CD4-positive, alpha-beta T cell treated with Interleukin-4 for 1 hour (primary cell): ENCODE measurements at regions not wholly inside any gene's neighbourhood (a gene's known extent, or its start where the extent isn't known, plus 50 kb on each side); places are given as distances from the start of the nearest gene placed in this dataset.

ENCODE experiments used
- DNase-seq, 2 donors: peaks; one replicate each; pipeline ENCODE4 v3.0.0-alpha.2; 2020 to 2022

DNA sequence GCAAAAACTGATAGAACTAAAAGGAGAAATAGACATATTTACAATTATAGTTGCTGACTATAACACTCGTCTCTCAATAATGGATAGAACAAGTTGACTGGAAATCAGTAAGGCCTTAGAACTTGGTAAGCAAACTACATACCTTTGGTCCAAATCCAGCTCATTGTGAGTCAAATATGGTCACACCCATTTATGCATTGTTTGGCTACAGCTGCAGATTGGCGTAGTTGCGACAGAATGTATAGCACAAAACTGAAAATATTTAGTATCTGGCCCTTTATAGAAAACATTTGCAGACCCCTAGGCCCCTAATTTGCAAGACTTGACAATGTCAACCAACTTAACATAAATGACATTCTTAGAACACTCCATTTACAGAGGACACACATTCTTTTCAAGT, 103.6 kb upstream of the EGR2 start:
- no peak for DNase-seq

DNA sequence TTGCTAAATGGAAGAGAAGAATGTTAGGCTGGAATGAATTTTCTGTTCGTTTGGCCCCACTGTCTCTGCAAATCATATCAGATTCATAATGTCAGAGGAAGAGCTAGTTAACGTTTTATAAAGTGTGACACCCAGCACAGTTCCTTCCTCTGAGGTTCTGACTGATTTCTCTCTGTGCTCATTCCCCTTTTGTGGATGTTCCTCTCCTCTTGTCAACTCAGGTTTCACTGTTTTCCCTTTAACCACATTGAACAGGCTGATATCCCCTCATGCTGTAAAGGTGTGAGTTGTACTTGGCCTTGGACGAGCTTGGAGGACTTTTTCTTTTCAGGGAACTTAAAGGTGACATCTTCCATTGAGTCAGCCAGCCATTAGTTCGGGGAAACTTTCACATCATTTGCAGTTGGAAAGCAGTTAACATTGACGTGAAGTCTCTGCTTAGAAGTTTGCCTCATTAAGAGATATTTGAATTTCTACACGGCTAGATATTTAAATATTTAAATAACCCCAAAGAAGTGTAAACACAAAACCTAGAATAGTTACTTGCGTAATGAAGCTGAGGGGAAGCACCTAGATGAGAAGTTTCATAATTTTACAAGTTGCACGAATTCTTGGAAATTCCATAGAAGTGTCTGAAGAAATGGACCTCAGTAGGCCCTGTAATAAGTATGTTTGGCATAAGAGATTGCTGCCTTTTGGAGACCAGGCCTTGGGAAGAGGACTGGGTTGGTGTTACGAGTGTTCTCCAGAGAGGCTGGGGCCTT, 101.5 kb upstream of the EGR2 start:
- no peak for DNase-seq

DNA sequence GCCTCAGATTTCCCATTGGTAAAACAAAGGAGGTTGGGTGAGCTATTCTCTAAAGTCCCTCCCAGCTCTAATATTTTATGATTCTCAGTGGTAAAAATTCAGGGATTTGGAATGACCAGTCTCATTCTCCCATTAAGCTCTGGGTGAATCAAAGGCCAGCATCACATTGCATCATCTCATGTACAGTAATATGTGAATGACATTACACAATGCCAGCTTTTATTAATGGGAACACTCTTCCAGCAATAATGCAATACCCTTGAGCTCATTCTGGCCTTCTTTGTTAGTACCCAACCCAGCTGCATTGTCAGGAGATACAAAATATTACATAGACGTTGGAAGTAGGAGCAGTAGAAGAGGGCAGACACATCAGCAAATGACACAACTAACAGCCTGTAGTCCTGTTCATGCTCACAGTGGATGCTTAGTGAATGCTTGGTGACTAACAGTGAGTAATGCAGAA, 100.0 kb upstream of the EGR2 start:
- no peak for DNase-seq

DNA sequence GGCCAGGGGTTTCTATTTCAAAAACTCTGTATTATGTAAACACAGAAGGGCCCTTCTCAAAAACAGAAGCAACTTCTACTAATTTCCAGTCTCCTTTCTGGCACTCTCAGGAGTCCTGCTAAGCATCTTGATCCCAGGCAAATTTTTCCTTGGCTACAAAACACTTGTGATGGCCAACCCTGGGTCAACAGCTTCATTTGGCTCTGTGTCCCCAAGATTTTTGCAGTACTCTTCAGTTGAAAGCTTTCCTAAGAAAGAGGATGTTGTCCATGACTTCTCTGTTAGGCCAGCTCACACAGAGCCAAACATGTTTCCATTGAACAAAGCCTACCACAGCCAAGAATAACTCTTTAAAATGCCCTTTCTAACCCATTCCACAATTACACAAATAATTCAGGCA, 99.0 kb upstream of the EGR2 start:
- DNase-seq = no peak

DNA sequence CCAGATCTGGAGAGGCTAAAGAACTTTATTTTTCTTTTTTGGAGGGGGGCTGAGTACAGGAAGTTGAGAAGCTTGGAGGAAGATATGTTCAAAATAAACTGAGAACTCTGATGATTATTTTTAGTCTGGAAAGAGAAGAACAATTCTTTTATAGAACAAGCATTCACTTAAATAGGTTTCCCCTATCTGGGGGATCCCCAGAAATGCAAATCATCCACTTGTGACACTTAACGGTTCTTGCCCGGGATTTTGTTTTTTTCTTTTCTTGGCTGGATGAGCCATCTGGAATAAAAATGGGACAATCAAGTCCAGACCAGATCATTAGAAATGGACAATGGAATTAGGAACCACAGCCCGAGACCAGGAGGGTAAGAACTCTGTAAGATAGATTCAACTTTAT, 95.9 kb upstream of the EGR2 start:
- DNase-seq = no peak

DNA sequence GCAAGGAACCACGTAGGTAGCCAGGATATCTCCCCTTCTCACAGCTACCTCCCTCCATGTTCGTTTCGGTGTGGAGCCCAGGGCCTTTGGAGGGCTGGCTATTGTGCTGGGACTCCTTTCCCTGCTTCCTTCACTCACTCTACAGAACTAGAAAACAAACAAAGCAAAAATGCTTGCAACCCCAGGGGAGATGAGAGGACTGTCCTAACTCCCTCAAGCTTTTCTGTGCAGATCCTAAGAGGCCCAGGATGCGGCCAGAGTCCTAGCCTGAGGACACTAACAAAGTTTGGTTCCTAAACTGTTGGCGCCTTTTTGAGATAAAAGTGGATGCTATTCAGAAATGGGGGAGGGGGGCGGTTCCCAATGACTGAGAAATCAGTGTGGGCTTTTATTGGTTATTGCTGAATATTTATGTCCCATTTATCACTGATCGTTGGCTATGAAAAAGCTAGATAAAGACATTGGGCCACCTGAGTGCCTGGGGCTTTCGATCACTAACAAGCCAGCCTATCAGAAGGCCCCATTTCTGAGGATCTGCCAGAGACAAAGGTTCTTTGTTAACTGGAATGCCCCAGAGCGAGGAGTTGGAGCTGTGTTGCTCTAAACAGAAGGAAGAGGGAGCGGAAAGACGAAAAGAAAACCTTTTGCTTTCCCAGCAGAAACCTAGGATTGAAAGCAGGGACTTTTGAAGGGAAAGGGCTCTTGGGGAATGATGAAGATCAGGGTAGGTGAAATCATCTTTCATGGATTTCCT, 95.2 kb upstream of the EGR2 start:
- DNase-seq = no peak

DNA sequence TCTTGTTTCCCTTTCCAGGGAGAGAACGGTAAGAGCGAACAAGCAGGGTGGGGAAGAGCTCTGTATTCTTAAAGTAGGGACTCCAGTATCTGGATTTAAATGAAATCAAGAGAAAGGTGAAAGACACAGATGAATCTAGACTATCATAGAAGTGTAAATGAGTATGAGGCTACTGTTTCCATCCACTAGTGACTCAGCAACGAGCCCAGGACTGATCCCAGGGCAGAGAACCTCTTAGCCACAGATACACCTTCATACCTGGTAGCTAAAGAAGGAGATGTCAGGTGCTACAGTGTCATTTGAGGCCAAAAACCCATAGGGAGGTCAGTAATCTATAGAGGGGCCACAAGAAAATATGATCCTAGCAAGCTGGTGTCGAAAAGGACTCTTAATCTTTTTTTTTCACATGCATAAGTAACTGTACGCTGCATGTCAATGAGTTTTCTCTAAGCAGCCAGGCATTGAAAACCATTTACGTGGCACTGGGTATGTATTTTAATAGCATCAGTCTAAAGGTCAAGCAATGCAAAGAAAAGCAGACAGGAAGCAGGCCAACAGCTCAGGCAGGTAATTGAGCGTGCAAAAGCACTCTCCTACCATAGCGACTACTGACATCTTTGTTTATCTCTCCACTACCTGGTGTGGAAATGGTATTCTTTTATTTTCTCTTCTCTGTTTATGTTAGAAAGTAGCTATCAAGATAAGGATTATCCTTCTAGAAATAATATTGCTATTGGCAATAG, 91.5 kb upstream of the EGR2 start:
- DNase-seq = no peak

DNA sequence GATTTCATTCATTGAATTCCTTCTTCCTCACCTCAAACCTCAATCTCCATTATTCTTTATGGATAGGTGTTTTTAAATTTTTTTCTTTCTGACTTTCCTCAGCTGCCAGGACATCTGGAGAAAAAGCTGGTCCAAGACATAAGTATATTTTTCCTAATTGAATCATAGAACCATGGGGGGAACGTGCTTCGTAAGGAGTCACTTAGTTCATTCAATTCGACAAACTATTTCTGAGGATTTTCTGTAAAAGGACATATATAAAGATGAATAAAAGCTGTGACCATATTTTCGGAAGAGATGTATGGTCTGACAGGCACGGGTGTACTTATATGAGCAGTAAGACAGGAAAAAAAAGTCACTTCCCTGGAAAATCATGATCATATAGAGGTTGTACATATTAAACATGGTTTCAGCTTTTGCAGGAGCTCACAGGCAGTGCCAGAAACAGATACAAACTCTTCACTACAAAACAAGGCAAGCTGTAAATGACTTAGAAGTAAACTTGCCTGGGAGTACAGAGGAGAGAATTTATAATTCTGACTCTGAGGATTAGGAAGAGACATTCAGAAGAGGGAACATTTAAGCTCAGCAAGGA, 88.2 kb upstream of the EGR2 start:
- no peak for DNase-seq

DNA sequence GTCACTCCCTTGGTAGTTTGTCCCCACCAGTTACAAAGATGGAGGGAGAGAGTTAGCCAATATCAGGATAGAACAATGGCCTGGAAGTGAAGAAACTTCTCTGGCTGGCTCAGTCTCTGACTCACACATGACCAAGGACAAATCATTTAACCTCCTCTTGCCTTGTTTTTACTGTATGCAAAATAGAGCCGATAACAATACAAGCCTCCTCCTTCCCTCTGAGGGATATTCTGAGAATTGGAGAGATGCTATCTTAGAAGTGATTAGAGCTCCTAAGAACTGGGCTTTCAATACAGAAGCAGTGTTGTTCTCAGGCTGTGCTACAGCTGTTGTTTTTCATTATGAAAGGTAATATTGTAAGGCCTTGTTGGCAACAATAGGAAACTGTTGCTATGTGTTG, 87.7 kb upstream of the EGR2 start:
- no peak for DNase-seq

DNA sequence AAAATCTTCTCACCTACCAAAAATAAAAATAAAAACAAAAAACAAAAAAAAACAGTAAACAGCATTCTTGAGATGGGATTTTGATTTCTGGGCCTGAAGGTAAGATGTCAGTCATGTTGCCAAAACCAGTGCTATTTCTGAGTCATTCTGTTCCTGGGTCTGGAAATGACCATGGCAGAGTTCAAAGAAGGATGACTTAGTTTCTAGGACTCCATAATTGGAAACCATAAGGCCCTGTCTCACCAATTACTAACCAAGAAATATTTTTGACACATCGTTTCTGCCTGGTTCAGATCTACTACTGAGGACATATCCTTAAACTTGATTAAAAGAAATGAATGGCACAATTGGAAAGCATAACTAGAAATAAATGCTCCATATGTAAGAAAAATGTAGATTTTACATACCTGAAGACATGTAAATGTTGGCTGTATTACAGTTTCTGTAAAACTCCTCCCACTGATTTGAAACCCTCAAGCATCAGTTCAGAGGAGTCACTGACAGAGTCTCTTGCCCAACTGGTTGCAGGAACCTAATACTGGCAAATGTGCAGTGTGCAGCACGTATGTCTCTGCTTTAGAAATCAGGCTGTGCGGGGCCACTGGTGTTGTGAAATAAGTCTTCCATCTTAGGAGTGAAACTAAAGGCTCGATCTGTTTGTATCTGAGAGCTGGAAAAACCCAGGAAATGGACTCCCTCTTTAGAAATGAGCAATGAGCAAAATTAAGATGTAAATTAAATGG, 84.8 kb upstream of the EGR2 start:
- no peak for DNase-seq

DNA sequence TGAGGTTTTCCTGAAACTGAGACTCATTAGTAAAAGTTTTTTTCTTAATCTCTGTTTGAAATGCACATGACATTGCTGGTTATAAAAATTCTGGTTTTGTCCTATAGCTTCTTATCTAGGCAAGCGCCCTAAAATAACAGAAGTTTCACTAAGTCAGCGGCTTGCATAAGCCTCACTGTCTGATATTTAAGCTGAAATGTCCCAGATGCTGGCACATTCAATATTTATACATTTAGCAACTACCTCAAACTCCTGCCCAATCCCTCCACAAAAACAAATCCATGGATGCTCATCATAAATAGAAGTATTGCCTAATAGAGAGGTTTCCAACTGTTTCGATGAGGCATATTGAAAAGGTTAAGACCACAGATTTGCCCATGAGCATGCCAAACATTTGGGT, 83.1 kb upstream of the EGR2 start:
- no peak for DNase-seq

DNA sequence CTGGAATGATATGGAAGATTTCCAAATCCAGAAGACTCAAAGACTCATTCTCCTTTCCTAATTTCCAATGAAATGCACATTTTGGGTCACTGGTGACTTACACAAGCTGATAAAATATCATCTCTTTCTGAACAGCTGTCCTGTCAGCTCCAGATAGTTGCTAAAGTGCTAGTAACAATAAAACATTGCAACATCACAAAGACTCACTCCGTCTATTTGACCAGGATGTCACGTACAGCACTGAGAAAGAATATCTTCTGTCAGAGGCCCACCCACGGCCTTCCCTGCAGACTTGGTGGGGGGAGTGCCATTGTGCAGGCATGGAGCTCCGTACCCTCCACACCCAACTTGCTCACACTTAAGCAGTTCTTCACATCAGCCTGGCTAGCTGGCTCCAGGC, 78.9 kb upstream of the EGR2 start:
- DNase-seq = no peak

DNA sequence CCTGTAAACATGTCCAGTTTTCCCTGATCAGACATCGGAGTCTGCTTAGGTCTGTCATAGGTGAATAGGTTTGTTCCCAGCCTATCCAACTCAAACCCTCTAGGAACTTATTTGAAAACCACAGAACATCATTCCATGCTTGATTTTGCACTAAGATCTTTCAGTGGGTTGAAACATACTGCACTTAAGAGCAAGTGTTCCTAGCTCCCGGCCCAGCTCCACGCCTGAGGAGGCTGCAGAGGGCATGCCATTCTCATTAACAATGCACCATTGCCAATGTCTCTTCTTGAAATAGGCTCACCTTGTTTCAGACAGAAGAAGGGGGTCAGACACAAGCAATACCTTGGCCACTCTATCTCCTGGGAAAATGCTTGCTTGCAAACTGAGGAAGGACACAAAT, 78.0 kb upstream of the EGR2 start:
- DNase-seq = no peak

DNA sequence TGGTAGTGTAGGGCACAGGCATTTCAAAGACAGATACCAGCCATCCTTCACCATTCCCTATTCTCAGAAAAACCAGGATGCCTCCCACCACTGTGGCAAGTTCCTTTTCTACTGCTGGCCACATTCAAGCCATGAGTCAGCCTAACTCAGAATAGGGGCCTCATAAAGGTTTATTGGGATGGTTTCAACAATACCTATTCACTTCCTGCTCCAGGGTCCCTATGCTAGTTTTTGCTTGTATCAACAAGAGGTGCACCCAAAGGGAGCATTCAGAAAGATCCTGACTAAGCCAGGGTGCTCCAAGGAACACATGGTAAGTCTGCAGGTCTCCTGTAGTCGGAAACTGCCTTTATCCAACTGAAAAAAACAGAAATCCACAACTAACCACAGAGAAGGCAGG, 76.9 kb upstream of the EGR2 start:
- no peak for DNase-seq

DNA sequence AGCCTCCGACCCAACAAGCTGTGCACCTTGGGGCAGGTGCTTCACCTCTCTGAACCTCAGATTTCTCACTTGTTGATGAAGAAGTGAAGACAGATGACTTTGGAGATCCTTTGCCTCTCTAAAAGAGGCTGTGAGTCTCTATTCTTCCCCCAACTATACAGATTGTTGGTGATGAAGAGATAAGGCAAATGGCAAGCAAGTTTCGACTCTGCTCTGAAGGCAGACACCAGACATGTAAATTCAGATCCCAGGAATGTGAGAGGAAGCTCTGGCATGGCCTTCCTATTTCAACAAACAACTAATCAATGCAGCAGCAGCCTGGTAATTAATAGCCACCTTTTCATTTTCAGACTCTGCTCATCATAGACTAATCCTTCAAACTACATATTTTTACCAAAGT, 74.2 kb upstream of the EGR2 start:
- DNase-seq = no peak

DNA sequence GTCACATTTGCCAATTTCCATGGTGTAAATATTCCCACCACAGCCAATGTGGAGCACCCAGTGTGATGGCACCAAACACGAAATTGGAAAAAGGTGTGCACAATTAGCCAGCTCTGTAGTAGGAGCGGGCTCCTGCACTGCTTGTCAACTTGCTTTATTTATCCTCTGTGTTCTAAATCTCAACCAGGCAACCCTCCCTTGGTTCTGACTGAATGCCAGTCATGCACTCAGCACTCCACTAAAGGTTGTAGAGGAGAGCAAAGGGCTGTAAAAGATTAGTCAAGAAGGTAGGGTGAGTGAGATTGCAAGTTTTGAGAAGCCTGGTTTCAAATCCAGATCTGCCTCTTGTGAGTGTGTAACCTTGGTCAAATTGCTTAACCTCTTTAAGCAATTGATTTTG, 71.5 kb upstream of the EGR2 start:
- DNase-seq = no peak

DNA sequence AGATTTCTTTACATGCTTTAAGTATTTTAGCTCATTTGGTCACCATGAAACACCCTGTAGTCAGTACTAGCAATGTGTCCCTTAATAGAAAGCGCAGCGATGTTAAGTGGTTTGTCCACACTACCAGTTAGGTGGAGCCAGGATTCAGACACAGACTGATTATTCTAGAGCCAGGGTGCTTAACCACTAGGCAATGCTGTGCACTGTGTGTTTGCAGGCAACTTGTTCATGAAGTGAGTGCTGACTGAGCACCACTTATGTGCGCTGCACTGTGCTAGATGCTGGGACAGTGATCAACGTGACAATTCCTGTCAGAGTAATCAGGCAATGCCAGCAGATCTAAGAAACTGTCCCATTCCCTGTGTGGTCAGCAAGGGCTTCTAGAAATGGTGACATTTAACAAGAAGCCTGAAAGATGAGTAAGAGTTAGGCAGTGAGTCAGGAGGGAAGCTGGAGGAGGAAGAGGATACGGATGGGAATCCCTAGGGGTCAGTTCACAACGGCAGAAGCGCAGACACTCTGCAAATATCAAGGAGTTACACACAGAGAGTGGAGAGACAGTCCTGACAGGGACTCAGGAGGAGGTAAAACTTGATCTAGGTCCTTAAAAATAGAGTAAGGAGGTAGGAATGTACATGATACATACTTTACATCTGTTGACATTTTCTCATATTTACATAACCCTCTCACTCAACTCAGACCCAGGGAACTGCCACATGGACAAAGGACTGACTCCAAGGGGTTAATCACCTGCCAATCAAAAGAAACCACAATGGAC, 69.7 kb upstream of the EGR2 start:
- no peak for DNase-seq

DNA sequence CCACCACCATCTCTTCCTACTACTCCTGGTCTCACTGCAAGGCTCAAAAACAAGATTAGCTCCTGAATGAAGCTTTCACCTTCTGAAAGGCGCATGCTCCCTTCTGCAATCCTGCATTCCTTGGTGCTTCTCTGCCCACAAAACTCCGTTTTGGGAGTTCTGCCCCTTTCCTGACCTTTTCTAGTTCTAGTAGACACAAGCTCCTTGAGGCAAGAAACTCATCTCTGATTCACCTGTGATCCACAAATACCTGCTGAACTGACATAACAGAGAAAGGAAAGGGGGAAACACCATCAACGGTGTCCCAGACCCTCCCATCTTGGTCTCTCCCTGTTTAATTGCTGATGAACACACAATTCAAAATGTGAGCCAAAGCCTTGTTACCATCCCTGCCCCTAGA, 64.0 kb upstream of the EGR2 start:
- no peak for DNase-seq

DNA sequence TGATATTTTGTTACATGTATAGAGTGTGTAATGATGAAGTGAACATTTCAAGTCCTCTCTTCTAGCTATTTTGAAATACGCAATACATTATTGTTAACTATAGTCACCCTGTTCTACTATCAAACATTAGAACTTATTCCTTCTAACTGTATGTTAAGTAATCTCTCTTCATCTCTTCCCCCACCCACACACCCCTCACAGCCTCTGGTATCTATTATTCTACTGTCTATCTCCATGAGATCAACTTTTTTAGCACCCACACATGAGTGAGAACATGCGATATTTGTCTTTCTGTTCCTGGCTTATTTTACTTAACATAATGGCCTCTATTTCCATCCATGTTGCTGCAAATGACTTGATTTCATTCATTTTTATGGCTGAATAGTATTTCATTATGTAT, 57.7 kb upstream of the EGR2 start:
- DNase-seq = no peak

DNA sequence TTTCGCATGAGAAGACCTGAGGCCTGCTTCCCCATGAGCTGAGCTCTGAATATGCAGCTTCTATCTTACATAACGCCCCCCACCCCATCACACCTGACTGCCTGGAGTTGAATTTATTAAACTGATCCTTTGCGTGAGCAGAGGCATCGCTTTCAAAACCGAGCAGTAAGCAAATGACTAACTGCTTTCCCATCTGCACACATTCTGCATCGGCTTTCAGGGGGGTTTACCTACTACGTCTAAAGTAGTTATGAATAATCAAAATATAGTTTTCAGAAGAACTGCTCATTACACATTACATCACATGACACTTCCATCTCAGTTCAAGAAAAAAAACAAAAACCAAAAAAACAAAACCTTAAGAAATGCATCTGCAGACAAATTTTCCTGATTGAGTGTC, 54.7 kb upstream of the EGR2 start:
- DNase-seq = no peak

DNA sequence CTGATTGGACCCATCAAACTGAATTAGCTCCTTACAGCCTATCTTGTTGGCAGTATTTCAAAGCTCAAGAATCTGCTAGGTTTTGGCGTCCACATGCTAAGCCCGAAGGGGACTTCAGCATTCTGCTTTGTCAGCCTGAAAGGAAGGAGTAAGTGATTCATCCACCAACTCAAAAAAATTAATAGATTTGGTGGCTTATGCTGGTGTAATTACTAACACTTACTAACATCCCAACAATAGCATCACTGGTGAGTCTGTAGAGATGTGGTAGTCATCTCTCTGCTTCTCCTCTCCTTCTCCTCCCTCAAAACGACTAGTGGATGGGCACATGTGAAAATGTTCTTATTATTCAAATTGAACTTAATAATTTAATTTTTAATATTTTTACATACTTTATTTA, 53.8 kb upstream of the EGR2 start:
- no peak for DNase-seq

DNA sequence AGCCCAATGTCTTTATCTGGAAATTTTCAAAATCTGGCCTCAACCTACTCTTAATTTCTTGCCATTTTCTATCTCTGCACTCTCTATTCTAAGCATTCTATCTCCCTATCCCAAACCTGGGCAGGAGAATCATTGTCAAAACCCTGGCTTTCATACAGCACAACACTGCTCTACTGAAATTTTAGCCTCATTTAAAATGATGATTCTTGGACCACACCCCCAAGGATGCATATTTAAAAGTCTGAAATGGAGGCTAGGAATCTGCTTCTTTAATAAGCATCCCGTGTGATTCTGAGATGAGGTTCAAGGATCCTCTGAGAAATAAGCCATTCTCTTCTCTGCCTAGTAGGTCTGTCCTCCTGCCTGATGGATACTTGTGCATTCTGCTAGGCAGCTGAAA, 50.8 kb upstream of the EGR2 start:
- DNase-seq = no peak
